WI38 (cell line): ENCODE measurements at regions not wholly inside any gene's neighbourhood (a gene's known extent, or its start where the extent isn't known, plus 50 kb on each side); places are given as distances from the start of the nearest gene placed in this dataset.

ENCODE experiments used
- H3K4me3 ChIP-seq: 2 replicates; pipeline ENCODE4 v1.5.1; 2011; ENCODE audit warnings: low read depth, mild to moderate bottlenecking, control low read depth, low read length
- CTCF ChIP-seq: IDR thresholded peaks from 2 replicates; pipeline ENCODE4 v1.5.1; 2012; ENCODE audit warnings: low read depth, mild to moderate bottlenecking, control low read depth, low read length

GRCh38 chr2:125207431-125207830 lies 1182.3 kb downstream of the CNTNAP5 start:
- no peak for TF ChIP-seq CTCF
- no peak overlapping the region for H3K4me3 ChIP-seq

GRCh38 chr2:125216321-125216720 lies 1191.2 kb downstream of the CNTNAP5 start:
- no peak for TF ChIP-seq CTCF
- no peak overlapping the region for H3K4me3 ChIP-seq

- H3K4me3 ChIP-seq = no peak overlapping the region
- TF ChIP-seq CTCF = no peak
Observed at GRCh38 chr2:125224188-125224587, 1199.1 kb downstream of the CNTNAP5 start.

- H3K4me3 ChIP-seq = no peak overlapping the region
- TF ChIP-seq CTCF = no peak
Observed at GRCh38 chr2:125224830-125225229, 1199.7 kb downstream of the CNTNAP5 start.

GRCh38 chr2:125227843-125228392 lies 1202.8 kb downstream of the CNTNAP5 start:
- no peak overlapping the region for H3K4me3 ChIP-seq
- TF ChIP-seq CTCF = no peak

- no peak for TF ChIP-seq CTCF
- no peak overlapping the region for H3K4me3 ChIP-seq
Observed at GRCh38 chr2:125240870-125241269, 1215.8 kb downstream of the CNTNAP5 start.

GRCh38 chr2:125243074-125243473 lies 1218.0 kb downstream of the CNTNAP5 start:
- no peak for TF ChIP-seq CTCF
- H3K4me3 ChIP-seq = no peak overlapping the region
